Motor neuron (in vitro differentiated cells): ENCODE measurements at regions not wholly inside any gene's neighbourhood (a gene's known extent, or its start where the extent isn't known, plus 50 kb on each side); places are given as distances from the start of the nearest gene placed in this dataset.
A peak's percentile ranks its signal among the peaks of the same experiment; 100 is the strongest.

Experiments used
- ATAC-seq, 8 experiments: fragments of 200-7000 bp; cut with Tn5 transposase; replicated peaks in 6 of 8; 2 replicates each; pipeline ENCODE4 v1.8.0; 2021; ENCODE audit warnings: mild to moderate bottlenecking in 8 of 8, moderate library complexity in 8 of 8
- H3K27ac ChIP-seq, 2 donors: fragments of 250-450 bp; sonication (Bioruptor Pico); 2 replicates each; pipeline ENCODE4 v1.9.0; 2021; ENCODE audit warnings: antibody characterized with exemption in 2 of 2, mild to moderate bottlenecking in 2 of 2, moderate library complexity in 1 of 2
- H3K4me1 ChIP-seq, 2 donors: fragments of 250-450 bp; sonication (Bioruptor Pico); replicated peaks in 1 of 2; 2 replicates each; pipeline ENCODE4 v1.6.1; 2021; ENCODE audit warnings: antibody characterized with exemption in 2 of 2, mild to moderate bottlenecking in 2 of 2, moderate library complexity in 1 of 2
- H3K4me3 ChIP-seq, 5 donors: fragments of 250-450 bp; sonication (Bioruptor Pico); 2 replicates each; pipeline ENCODE4 v1.9.0; 2021; ENCODE audit warnings: antibody characterized with exemption in 5 of 5, mild to moderate bottlenecking in 5 of 5, moderate library complexity in 4 of 5
- WGBS, 10 experiments: fragments of 450-650 bp; shearing (Covaris generic); methylation state at CpG; one replicate each; pipeline ENCODE4 v1.0.0; 2022; 5-methylcytosine and 5-hydroxymethylcytosine counted together
- in situ Hi-C, 9 experiments: fragments of 400-800 bp; cut with MboI; loops; one replicate each; pipeline ENCODE4 v1.15.0; 2021; ENCODE audit warnings: low sequenced_read_pairs in 9 of 9, low pct_unique_long_range_greater_than_20kb in 2 of 9; ENCODE audit not compliant: unreplicated experiment in 9 of 9

GRCh38 chr15:62588938-62589670 is 424.0 kb upstream of the C2CD4B start:
- H3K27ac ChIP-seq = no peak overlapping the region
- peaks cover 0 to 15% of the 10 kb centered on the region in 2 donors for H3K4me1 ChIP-seq
- 76 to 100% (median 93%) methylated on average over 1 to 5 of the region's 5 CpGs; no CpG with 5 or more reads in 1 of the 10 experiments for WGBS, 10 experiments
- no peak for ATAC-seq
- in situ Hi-C loops = no loop called here
- H3K4me3 ChIP-seq = no peak overlapping the region

GRCh38 chr15:62591842-62592838 is 427.1 kb upstream of the C2CD4B start:
- Histone ChIP-seq H3K27ac (no peak overlapping the region), H3K4me1 (peaks cover 0 to 15% of the 10 kb centered on the region in 2 donors), H3K4me3 (no peak overlapping the region)
- peak in 2 of 8 experiments; percentile 53 to 86 for ATAC-seq
- in situ Hi-C loops = no loop called here
- 17 to 92% (median 68%) methylated on average over 2 to 5 of the region's 8 CpGs; no CpG with 5 or more reads in 2 of the 10 experiments for WGBS, 10 experiments

GRCh38 chr15:62592920-62593319 is 427.8 kb upstream of the C2CD4B start:
- Histone ChIP-seq H3K4me3 (no peak overlapping the region), H3K27ac (no peak overlapping the region), H3K4me1 (peaks cover 0 to 15% of the 10 kb centered on the region in 2 donors)
- ATAC-seq = no peak
- in situ Hi-C loops = no loop called here
- 18 to 80% (median 57%) methylated on average over 1 of the region's 1 CpG; no CpG with 5 or more reads in 1 of the 10 experiments for WGBS, 10 experiments

GRCh38 chr15:62593681-62594399 is 428.8 kb upstream of the C2CD4B start:
- Histone ChIP-seq H3K4me3 (no peak overlapping the region), H3K27ac (no peak overlapping the region), H3K4me1 (peaks cover 0 to 15% of the 10 kb centered on the region in 2 donors)
- 20 to 100% (median 73%) methylated on average over 1 to 4 of the region's 4 CpGs for WGBS, 10 experiments
- in situ Hi-C loops = no loop called here
- peak in 3 of 8 experiments; percentile 62 to 83 (median 75) for ATAC-seq

- peaks cover under 1 to 2% of the 10 kb centered on the region in 2 donors for H3K4me1 ChIP-seq
- whole genome bisulfite sequencing, 10 experiments = 85 to 100% (median 97%) methylated on average over 1 to 7 of the region's 9 CpGs; no CpG with 5 or more reads in 4 of the 10 experiments
- no peak overlapping the region for H3K4me3 ChIP-seq
- no peak for ATAC-seq
- in situ Hi-C loops = no loop called here
- H3K27ac ChIP-seq = no peak overlapping the region
Observed at GRCh38 chr15:62598217-62598616, 433.1 kb upstream of the C2CD4B start.

- peak in 3 of 8 experiments; percentile 93 to 97 (median 95) for ATAC-seq
- Histone ChIP-seq H3K4me3 (no peak overlapping the region), H3K4me1 (peaks cover 0 to 2% of the 10 kb centered on the region in 2 donors), H3K27ac (no peak overlapping the region)
- in situ Hi-C loops = no loop called here
- WGBS, 10 experiments = 62 to 100% (median 78%) methylated on average over 1 to 11 of the region's 13 CpGs
Observed at GRCh38 chr15:62599791-62600777, 435.0 kb upstream of the C2CD4B start.

GRCh38 chr15:62601777-62602545 is 436.9 kb upstream of the C2CD4B start:
- H3K4me1 ChIP-seq = peaks cover 6% of the 10 kb centered on the region in 2 donors
- in situ Hi-C loops = no loop called here
- H3K4me3 ChIP-seq = no peak overlapping the region
- ATAC-seq = no peak
- 76 to 100% (median 96%) methylated on average over 3 to 9 of the region's 9 CpGs for WGBS, 10 experiments
- no peak overlapping the region for H3K27ac ChIP-seq

- ATAC-seq = peak in 1 of 8 experiments; percentile 31
- no peak overlapping the region for H3K27ac ChIP-seq
- H3K4me1 ChIP-seq = peaks cover 14 to 15% of the 10 kb centered on the region in 2 donors
- no peak overlapping the region for H3K4me3 ChIP-seq
- in situ Hi-C loops = no loop called here
- 43 to 100% (median 89%) methylated on average over 1 of the region's 1 CpG; no CpG with 5 or more reads in 3 of the 10 experiments for WGBS, 10 experiments
Observed at GRCh38 chr15:62603742-62604141, 438.7 kb upstream of the C2CD4B start.

- in situ Hi-C loops = no loop called here
- Histone ChIP-seq H3K4me1 (peaks cover 13 to 15% of the 10 kb centered on the region in 2 donors), H3K27ac (no peak overlapping the region), H3K4me3 (no peak overlapping the region)
- ATAC-seq = no peak
- WGBS, 10 experiments = 78 to 100% (median 98%) methylated on average over 1 to 5 of the region's 7 CpGs; no CpG with 5 or more reads in 1 of the 10 experiments
Observed at GRCh38 chr15:62605282-62605681, 437.3 kb upstream of the TPM1 start.

GRCh38 chr15:62606376-62607113 is 436.0 kb upstream of the TPM1 start:
- in situ Hi-C loops = no loop called here
- WGBS, 10 experiments = 47 to 100% (median 87%) methylated on average over 3 to 11 of the region's 14 CpGs; no CpG with 5 or more reads in 1 of the 10 experiments
- H3K4me3 ChIP-seq = no peak overlapping the region
- ATAC-seq = peak in 7 of 8 experiments; percentile 19 to 72 (median 61)
- no peak overlapping the region for H3K27ac ChIP-seq
- peaks cover 17 to 18% of the 10 kb centered on the region in 2 donors for H3K4me1 ChIP-seq

GRCh38 chr15:62607114-62607462 is 435.5 kb upstream of the TPM1 start:
- peak in 5 of 8 experiments; percentile 32 to 77 (median 56) for ATAC-seq

More at GRCh38 chr15:62607114-62607462, 435.5 kb upstream of the TPM1 start:
- in situ Hi-C loops = no loop called here
- Histone ChIP-seq H3K4me1 (peaks cover 17 to 18% of the 10 kb centered on the region in 2 donors), H3K27ac (no peak overlapping the region), H3K4me3 (no peak overlapping the region)
- WGBS, 10 experiments = 43 to 100% (median 77%) methylated on average over 1 of the region's 1 CpG; no CpG with 5 or more reads in 6 of the 10 experiments
